Stomach (tissue), 4 donors: ENCODE measurements at regions not wholly inside any gene's neighbourhood (a gene's known extent, or its start where the extent isn't known, plus 50 kb on each side); places are given as distances from the start of the nearest gene placed in this dataset.

Experiments
- EP300 ChIP-seq: sonication (generic); formaldehyde crosslinking; IDR thresholded peaks from one replicate; pipeline ENCODE4 v1.6.1; 2017; ENCODE audit warnings: antibody characterized with exemption
- POLR2A ChIP-seq, 4 donors: fragments of 450-650 bp; IDR thresholded peaks; one replicate each; pipeline ENCODE4 v1.6.1; 2016; ENCODE audit warnings: antibody characterized with exemption in 4 of 4, control low read depth in 2 of 4, mild to moderate bottlenecking in 1 of 4, moderate library complexity in 1 of 4
- POLR2AphosphoS5 ChIP-seq, 3 donors: sonication (generic); formaldehyde crosslinking; IDR thresholded peaks; one replicate each; pipeline ENCODE4 v1.6.1; 2016; ENCODE audit warnings: antibody characterized with exemption in 3 of 3
- TF ChIP-seq, protein P1 (sequence below), 7 experiments: fragments of 450-650 bp in 4 of 7; fragments of 200-600 bp in 3 of 7; sonication (generic) in 3 of 7; IDR thresholded peaks; one replicate each; pipeline ENCODE4 v1.5.1; 2016 to 2019; ENCODE audit warnings: antibody characterized with exemption in 7 of 7, control low read depth in 2 of 7, mild to moderate bottlenecking in 1 of 7

- TF ChIP-seq POLR2AphosphoS5 (IDR thresholded peaks at IDR 0.05) (no peak), EP300 (no peak), POLR2A (IDR thresholded peaks at IDR 0.05) (no peak)
- TF ChIP-seq, protein P1, sequence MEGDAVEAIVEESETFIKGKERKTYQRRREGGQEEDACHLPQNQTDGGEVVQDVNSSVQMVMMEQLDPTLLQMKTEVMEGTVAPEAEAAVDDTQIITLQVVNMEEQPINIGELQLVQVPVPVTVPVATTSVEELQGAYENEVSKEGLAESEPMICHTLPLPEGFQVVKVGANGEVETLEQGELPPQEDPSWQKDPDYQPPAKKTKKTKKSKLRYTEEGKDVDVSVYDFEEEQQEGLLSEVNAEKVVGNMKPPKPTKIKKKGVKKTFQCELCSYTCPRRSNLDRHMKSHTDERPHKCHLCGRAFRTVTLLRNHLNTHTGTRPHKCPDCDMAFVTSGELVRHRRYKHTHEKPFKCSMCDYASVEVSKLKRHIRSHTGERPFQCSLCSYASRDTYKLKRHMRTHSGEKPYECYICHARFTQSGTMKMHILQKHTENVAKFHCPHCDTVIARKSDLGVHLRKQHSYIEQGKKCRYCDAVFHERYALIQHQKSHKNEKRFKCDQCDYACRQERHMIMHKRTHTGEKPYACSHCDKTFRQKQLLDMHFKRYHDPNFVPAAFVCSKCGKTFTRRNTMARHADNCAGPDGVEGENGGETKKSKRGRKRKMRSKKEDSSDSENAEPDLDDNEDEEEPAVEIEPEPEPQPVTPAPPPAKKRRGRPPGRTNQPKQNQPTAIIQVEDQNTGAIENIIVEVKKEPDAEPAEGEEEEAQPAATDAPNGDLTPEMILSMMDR (IDR thresholded peaks at IDR 0.05) = no peak
Observed at GRCh38 chr5:111962906-111963305, 205.9 kb upstream of the NREP start.
